ENCODE measurements at regions not wholly inside any gene's neighbourhood (a gene's known extent, or its start where the extent isn't known, plus 50 kb on each side); places are given as distances from the start of the nearest gene placed in this dataset.
"Not testable (repeated sequence)": the region's sequence is repeated elsewhere in the genome, so short reads cannot be mapped to it uniquely, and the experiment has no call there.

DNA sequence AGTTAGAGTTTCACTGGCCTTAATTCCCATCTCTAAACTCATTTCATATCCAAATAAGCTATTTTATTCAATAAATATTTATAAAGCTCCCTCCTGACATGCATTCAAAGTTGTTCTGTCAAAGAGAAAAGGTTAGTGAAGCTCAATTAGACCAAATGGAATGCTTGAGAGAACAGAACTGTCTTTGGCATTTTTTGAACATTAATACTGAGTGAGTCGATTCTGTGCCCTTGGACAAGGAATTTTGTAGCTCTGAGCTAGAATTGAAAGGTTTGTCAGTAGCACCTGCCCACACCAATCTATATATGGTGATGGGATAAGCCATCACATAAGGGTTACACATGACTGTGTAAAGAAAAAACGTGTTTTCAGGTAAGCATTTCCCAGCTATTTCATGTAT, 631.2 kb upstream of the CCNG1 start:
- Histone ChIP-seq H3K27ac (ENCODE audit: low read depth in 2 of 2, low read length in 2 of 2) (no peak overlapping the region), H3K4me3 (ENCODE audit: low read length in 3 of 3) (no peak overlapping the region), H3K36me3 (ENCODE audit: control insufficient read depth in 2 of 3, insufficient read depth in 3 of 3, low read length in 3 of 3) (no peaks in the 10 kb centered on the region), H3K27me3 (ENCODE audit: control insufficient read depth, insufficient read depth, low read length) (no peaks in the 10 kb centered on the region), H3K4me1 (ENCODE audit: control insufficient read depth in 2 of 3, insufficient read depth in 2 of 3, low read depth in 1 of 3, low read length in 3 of 3) (no peaks in the 10 kb centered on the region), H3K9ac (ENCODE audit: low read length in 3 of 3) (no peak overlapping the region), H3K9me3 (ENCODE audit: control insufficient read depth in 2 of 3, insufficient read depth in 1 of 3, low read length in 3 of 3) (no peaks in the 10 kb centered on the region)
- FAIRE-seq (no peak), DNase-seq (no peak)
- TF ChIP-seq, protein P1, sequence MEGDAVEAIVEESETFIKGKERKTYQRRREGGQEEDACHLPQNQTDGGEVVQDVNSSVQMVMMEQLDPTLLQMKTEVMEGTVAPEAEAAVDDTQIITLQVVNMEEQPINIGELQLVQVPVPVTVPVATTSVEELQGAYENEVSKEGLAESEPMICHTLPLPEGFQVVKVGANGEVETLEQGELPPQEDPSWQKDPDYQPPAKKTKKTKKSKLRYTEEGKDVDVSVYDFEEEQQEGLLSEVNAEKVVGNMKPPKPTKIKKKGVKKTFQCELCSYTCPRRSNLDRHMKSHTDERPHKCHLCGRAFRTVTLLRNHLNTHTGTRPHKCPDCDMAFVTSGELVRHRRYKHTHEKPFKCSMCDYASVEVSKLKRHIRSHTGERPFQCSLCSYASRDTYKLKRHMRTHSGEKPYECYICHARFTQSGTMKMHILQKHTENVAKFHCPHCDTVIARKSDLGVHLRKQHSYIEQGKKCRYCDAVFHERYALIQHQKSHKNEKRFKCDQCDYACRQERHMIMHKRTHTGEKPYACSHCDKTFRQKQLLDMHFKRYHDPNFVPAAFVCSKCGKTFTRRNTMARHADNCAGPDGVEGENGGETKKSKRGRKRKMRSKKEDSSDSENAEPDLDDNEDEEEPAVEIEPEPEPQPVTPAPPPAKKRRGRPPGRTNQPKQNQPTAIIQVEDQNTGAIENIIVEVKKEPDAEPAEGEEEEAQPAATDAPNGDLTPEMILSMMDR (IDR thresholded peaks at IDR 0.05; ENCODE audit: borderline replicate concordance, extremely low read depth, insufficient read depth) = no peak
- intact Hi-C loops (cut with DNase I) = no loop called here

DNA sequence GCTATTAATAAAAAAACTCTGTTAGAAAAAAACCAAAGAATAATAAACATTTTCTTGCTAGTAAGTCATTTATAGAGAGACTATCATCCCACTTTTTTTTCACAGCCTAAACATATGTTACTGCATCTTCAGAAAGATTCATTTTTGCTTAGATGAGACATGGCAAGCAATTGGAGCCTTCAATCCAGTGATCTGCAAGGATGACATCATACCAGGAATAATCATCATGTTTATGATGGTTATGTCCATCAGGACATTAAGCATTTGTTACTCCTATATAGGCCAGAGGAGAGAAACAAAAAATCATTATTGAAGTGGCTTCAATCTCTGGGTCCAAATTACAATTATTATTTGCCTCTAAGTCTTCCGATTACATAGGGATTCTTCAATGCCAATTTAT, 626.3 kb upstream of the CCNG1 start:
- no peak overlapping the region for H3K9ac ChIP-seq (ENCODE audit: low read length in 3 of 3)
- H3K36me3 ChIP-seq (ENCODE audit: control insufficient read depth in 2 of 3, insufficient read depth in 3 of 3, low read length in 3 of 3) = no peaks in the 10 kb centered on the region
- H3K4me1 ChIP-seq (ENCODE audit: control insufficient read depth in 2 of 3, insufficient read depth in 2 of 3, low read depth in 1 of 3, low read length in 3 of 3) = no peaks in the 10 kb centered on the region
- no peaks in the 10 kb centered on the region for H3K27me3 ChIP-seq (ENCODE audit: control insufficient read depth, insufficient read depth, low read length)
- no peak for FAIRE-seq
- DNase-seq = no peak
- H3K4me3 ChIP-seq (ENCODE audit: low read length in 3 of 3) = no peak overlapping the region
- H3K9me3 ChIP-seq (ENCODE audit: control insufficient read depth in 2 of 3, insufficient read depth in 1 of 3, low read length in 3 of 3) = no peaks in the 10 kb centered on the region
- intact Hi-C loops (cut with DNase I) = no loop called here
- no peak overlapping the region for H3K27ac ChIP-seq (ENCODE audit: low read depth in 2 of 2, low read length in 2 of 2)
- TF ChIP-seq, protein P1 (IDR thresholded peaks at IDR 0.05; ENCODE audit: borderline replicate concordance, extremely low read depth, insufficient read depth) = no peak

DNA sequence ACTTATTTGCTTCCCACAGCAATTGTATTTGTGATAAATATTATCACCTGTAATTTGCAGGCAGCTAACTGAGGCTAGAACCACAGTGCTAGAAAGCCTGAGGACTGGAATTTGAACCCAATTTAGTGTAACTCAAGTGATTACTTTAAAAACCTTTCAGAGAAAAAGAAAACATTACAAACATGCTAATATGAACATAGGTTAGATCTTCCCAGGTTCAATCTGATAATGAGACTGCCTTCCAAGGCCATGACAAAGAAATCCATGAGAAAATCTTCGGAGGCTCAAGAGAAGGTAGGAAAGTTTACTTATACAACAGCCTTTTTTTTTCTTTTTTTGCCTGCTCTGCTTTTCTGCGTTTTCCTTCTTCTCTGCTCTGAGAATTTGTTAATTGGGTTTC, 620.6 kb upstream of the CCNG1 start:
- no peak for FAIRE-seq
- H3K27me3 ChIP-seq (ENCODE audit: control insufficient read depth, insufficient read depth, low read length) = no peaks in the 10 kb centered on the region

DNA sequence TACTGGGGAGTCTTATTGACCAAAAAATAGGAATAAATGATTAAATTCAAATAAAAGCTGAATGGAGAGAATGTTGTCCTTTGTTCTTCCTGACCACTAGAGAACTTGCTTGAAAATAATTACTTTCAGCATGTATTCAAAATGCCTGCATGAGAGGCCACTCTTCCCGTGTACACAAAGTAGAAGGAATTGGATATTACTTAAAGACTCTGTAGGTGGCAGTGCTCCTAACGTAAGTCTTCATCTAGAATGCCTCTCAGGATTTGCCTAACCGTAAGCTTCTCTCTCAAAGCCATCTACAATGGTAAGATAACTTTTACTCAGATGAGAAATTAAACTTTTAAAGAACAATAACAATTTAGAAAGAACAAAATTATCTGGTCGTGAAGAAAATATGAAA, 620.0 kb upstream of the CCNG1 start:
- no peaks in the 10 kb centered on the region for H3K4me1 ChIP-seq (ENCODE audit: control insufficient read depth in 2 of 3, insufficient read depth in 2 of 3, low read depth in 1 of 3, low read length in 3 of 3)
- FAIRE-seq = no peak
- DNase-seq = no peak
- no peaks in the 10 kb centered on the region for H3K9me3 ChIP-seq (ENCODE audit: control insufficient read depth in 2 of 3, insufficient read depth in 1 of 3, low read length in 3 of 3)
- H3K27me3 ChIP-seq (ENCODE audit: control insufficient read depth, insufficient read depth, low read length) = no peaks in the 10 kb centered on the region
- no peak overlapping the region for H3K27ac ChIP-seq (ENCODE audit: low read depth in 2 of 2, low read length in 2 of 2)
- no peak overlapping the region for H3K9ac ChIP-seq (ENCODE audit: low read length in 3 of 3)
- intact Hi-C loops (cut with DNase I) = no loop called here
- no peaks in the 10 kb centered on the region for H3K36me3 ChIP-seq (ENCODE audit: control insufficient read depth in 2 of 3, insufficient read depth in 3 of 3, low read length in 3 of 3)
- H3K4me3 ChIP-seq (ENCODE audit: low read length in 3 of 3) = no peak overlapping the region
- TF ChIP-seq, protein P1 (IDR thresholded peaks at IDR 0.05; ENCODE audit: borderline replicate concordance, extremely low read depth, insufficient read depth) = no peak

More for the DNA sequence above, 620.6 kb upstream of the CCNG1 start:
- H3K27ac ChIP-seq (ENCODE audit: low read depth in 2 of 2, low read length in 2 of 2) = no peak overlapping the region
- no peak overlapping the region for H3K9ac ChIP-seq (ENCODE audit: low read length in 3 of 3)
- TF ChIP-seq, protein P1 (IDR thresholded peaks at IDR 0.05; ENCODE audit: borderline replicate concordance, extremely low read depth, insufficient read depth) = no peak
- no peak for DNase-seq
- no peaks in the 10 kb centered on the region for H3K9me3 ChIP-seq (ENCODE audit: control insufficient read depth in 2 of 3, insufficient read depth in 1 of 3, low read length in 3 of 3)
- no peaks in the 10 kb centered on the region for H3K4me1 ChIP-seq (ENCODE audit: control insufficient read depth in 2 of 3, insufficient read depth in 2 of 3, low read depth in 1 of 3, low read length in 3 of 3)
- no peaks in the 10 kb centered on the region for H3K36me3 ChIP-seq (ENCODE audit: control insufficient read depth in 2 of 3, insufficient read depth in 3 of 3, low read length in 3 of 3)
- intact Hi-C loops (cut with DNase I) = no loop called here
- no peak overlapping the region for H3K4me3 ChIP-seq (ENCODE audit: low read length in 3 of 3)

DNA sequence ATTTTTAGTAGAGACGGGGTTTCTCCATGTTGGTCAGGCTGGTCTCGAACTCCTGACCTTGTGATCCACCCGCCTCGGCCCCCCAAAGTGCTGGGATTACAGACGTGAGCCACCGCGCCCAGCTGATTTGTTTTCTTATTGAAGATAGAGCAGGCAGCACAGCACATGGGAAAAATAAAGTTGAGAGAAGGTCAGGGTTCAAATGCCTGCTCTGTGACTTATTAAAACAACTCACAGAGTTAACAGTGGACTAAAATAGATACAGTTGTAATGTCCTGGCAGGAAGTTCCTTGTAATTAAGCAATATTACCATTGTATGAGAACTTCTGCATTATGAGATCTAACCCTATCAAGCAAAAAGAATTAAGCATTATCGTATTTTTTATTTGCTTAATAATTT, 615.7 kb upstream of the CCNG1 start:
- H3K4me3 ChIP-seq (ENCODE audit: low read length in 3 of 3); FAIRE-seq; H3K9ac ChIP-seq (ENCODE audit: low read length in 3 of 3); H3K27ac ChIP-seq (ENCODE audit: low read depth in 2 of 2, low read length in 2 of 2); DNase-seq; H3K27me3 ChIP-seq (ENCODE audit: control insufficient read depth, insufficient read depth, low read length); intact Hi-C loops (cut with DNase I); H3K36me3 ChIP-seq (ENCODE audit: control insufficient read depth in 2 of 3, insufficient read depth in 3 of 3, low read length in 3 of 3); H3K4me1 ChIP-seq (ENCODE audit: control insufficient read depth in 2 of 3, insufficient read depth in 2 of 3, low read depth in 1 of 3, low read length in 3 of 3); H3K9me3 ChIP-seq (ENCODE audit: control insufficient read depth in 2 of 3, insufficient read depth in 1 of 3, low read length in 3 of 3): not testable (repeated sequence)

Measured in kidney (tissue), 13 donors.